ENCODE measurements at regions not wholly inside any gene's neighbourhood (a gene's known extent, or its start where the extent isn't known, plus 50 kb on each side); places are given as distances from the start of the nearest gene placed in this dataset.

DNA sequence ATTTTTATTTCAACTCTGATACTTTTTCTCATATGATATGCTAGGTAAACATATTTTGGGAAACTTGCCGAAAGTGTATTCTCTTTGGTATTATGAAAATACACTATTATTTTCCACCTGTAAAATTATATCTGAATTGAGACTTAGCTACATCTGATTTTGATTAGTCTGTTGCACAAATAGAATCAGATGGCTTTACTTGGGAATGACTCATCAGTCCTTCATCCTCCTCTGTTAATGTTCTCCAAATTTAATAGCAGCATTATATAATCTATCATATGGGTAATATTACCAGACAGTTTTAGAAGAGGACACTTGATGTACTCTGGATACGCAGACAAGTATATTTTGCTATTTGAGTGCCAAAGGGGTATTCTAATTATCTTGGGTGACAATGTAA lies 245.3 kb downstream of the CTH start:
- ATAC-seq: no peak
- intact Hi-C loops (cut with DNase I): no loop called here

DNA sequence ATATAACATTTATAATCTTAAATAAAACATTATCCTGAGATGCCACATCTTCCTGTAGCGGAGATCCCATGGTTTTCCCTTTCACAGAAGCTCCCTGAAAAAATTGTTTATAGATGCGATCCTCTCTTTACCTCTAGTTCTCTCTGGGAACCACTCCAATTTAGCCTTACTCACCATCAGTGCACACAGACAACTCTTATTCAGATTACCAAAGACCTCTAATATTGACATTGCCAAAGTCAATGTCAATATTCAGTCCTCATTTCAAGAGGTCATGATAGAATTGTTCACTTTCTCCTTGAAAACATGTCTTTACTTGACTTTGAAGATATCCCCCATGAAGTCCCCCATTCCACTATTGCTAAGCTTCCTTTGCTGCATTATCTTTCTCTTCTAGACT lies 248.8 kb downstream of the CTH start:
- DNase-seq (ENCODE audit: low spot score) (no peak), ATAC-seq (no peak)
- intact Hi-C loops (cut with DNase I): no loop called here

More for the DNA sequence above, 245.3 kb downstream of the CTH start:
- DNase-seq (ENCODE audit: low spot score): no peak

DNA sequence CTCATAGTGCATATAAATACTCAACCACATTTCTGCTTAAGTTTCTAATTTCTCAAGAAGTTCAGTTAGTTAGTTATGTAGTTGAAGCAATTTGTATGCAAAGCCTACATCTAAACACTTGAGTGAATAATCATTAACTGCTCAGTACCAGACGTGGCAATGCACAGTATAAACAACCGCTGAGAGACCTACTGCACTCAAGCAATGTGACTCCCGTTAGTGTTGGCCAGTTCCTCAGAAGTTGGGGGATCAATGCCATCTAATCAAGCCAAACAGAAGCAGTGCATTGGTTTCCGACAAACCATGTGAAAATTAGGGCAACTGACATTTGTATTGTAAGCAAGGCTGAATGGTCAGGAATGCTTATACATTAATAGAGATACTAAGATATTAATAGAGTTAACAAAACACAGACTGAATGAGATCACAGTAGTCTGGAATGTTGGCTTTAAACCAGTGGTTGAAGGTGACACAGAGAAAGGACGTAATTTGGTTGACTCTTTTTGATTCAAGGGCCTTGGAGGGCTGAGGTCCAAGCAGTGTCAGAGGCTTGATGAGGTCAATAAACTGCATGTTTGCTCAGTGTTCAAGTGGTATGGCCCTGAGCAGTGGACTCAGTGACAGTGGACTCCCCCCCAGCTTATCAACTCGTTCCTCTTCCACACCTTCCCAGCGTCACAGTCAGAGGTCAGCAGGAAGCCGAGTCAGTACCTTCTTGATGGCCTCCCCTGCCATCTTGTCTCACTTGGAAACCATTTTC lies 255.5 kb downstream of the CTH start:
- intact Hi-C loops (cut with DNase I): no loop called here
- no peak for DNase-seq (ENCODE audit: low spot score)
- ATAC-seq: no peak

DNA sequence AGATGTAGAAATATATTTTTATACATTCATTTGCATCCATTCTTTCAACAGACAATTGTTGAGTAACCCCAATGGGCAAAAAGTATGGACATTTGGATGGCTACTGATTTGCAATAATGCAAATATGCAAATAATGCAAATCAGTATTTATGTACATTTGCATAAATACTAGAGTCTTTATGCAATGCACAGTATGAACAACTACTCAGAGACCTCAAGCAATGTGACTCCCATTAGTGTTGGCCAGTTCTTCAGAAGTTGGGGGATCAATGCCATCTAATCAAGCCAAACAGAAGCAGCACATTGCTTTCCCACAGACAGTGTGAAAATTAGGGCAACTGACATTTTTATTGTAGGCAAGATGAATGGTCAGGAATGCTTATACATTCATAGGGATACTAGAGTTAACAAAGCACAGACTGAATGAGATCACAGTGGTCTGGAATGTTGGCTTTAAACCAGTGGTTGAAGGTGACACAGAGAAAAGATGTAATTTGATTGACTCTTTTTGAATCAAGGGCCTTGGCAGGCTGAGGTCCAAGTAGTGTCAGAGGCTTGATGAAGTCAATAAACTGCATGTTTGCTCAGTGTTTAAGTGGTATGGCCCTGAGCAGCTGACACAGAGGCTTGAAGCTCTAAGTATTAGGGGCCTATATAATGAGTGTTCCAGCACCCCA lies 256.6 kb downstream of the CTH start:
- ATAC-seq: no peak
- no peak for DNase-seq (ENCODE audit: low spot score)
- intact Hi-C loops (cut with DNase I): no loop called here

DNA sequence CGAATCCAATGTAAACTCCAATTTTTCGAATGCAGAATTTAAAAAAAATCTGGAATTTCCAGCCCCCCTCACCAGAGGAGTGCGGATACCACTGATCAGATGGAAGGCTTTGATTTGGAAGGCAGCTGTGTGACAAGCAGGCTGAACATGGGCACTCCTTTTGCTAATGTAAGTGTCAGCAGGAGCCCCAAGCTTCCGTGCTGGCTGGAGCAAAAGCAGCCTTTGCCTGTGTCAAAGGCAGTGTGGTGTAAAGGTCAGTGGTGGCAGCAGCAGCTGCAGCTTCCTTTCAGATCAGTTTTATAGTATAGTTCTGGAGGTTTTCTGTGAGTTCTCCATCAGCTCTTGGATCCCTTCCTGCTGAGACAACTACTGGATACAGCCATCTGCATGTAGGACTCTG lies 259.9 kb downstream of the CTH start:
- DNase-seq (ENCODE audit: low spot score): no peak
- no peak for ATAC-seq
- intact Hi-C loops (cut with DNase I): no loop called here

DNA sequence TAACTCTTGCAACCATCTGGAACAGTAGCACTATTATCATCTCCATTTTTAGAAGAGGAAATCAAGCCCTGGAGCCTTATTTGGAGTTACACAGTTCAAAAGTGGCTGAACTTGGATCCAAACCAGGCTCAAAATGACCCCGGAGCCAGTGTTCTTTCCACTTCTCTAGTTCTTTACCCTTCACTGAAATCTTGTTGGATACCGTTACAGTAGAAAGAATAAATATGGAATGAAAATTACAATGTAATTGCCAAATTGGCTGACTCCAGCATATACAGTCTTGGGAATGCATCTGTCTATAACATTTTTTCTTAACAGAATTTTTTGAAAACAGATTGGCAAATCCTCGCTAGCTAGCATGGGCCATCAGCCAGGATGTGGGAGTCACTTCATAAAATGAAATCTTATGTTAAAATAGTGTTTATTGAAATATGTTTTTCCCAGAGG lies 261.4 kb downstream of the CTH start:
- ATAC-seq (peak; percentile 39), DNase-seq (ENCODE audit: low spot score) (no peak)
- intact Hi-C loops (cut with DNase I): no loop called here

DNA sequence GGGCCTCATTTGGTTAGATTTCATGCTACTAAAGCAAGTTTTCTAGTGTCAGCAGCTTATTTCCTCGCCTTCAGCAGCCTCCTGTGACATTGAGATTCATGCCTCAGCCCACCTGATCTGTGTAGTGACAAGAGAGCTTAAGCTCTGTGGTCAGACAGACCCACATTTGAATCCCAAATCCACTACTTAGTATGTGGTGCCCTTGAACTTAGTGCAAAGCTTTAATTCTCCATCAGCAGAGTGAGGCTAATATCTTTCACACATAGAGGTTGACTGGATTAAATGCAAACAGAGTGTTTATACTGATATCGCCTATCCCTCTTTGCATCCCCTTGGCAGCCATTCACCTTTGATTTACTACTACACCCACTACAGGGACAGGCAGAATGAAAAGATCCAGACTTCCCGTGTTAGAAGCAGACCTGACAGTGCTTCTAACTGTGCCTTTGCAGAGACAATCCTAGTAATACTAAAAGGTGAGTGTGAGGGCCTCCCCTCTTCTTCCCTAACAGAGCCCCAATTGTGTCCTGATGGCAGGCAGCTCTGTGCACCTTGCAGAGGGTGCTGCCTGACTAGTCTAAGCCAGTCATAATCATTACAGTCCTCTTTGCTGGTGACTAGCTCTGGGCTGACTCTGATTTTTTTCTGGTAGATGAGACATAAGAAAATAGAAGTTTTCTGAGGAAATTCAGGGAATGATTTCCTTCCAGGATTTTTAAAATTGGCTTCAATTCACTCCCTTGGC lies 264.0 kb downstream of the CTH start:
- no peak for ATAC-seq
- intact Hi-C loops (cut with DNase I): no loop called here

DNA sequence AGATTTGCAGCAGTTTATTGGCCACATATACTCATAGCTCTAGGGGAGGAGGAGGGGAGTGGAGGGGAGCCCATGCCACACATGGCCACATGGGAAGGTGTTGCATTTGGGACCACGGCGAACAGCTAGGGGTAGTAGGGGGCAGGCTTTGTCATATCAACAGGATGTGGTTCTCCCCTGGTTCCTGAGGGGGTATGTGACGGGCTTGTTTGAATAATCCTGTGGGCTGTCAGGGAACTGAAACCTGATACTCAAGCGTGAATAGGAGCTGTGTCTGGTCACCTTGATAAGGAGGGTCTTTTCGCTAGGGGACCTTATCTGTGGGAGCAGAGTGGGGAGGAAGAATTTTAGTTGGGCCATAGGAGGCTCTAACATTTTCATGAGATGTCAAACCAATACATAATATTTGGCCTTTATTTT lies 264.7 kb downstream of the CTH start:
- no peak for ATAC-seq
- intact Hi-C loops (cut with DNase I): no loop called here
- no peak for DNase-seq (ENCODE audit: low spot score)

More for the DNA sequence above, 264.0 kb downstream of the CTH start:
- DNase-seq (ENCODE audit: low spot score): no peak

DNA sequence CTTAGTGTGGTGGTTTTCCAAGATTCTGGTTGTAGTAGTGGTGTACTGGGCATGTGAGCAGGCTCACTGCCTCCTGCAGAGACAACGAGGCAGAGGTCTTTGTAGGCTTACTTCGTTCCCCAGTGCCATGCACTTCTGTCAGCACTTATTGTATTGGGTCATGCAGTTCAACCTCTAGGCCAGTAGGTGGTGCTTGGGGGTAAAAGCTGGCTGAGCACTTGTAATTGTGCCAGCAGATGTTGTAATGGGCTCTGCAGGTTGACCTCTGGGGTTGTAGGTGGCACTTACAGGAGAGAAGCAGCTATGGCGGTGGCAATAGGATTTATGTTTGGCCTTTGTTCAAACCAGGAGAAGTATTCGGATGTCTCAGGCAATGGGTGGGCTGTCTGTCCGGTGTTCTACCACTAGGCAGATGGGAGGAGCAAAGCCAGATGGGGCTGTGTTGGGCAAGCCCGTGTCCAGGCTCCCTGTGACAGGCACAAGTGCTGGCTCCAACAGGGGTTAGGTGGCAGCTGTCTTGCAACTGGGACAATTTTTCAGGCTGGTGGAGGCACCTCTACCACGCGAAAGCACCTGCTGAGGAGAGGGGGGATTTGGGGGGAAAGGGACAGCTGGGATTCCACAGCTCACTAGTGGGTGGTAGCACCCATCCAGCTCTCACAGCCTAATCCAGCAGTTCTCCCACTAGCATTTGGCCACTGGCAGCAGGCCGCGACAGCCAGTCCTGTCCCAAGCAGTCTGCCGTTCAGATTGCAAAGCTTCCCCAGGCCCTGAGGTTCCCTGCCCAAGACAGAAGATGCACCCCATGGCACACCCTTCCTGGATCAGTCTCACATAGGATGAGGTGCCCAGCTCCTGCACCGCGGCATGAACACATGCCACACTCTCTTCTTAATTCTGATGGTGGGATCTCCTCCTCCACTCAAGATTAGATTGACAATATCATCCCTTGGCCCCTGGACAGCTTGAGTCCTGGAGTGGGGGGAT lies 274.5 kb downstream of the CTH start:
- intact Hi-C loops (cut with DNase I): no loop called here
- no peak for DNase-seq (ENCODE audit: low spot score)
- ATAC-seq: peak; percentile 70

DNA sequence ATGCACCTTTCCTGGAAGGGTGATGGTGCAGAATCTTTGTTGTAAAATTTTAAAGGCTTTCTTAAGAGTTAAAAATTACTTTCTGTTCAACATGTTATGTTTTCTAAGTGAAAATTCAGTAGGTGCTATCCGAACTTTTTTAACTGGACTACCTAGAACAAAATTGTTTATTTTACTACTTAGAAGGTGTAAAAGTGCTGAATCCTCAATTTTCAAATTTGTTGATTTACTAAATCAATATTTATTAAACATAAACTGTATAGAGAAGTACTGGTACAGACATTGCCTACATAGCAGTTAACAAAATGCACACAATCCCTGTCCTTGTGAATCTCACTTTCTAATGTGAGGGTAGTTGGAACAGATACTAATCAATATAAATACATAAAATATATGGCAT lies 277.5 kb downstream of the CTH start:
- intact Hi-C loops (cut with DNase I): no loop called here
- no peak for ATAC-seq

DNA sequence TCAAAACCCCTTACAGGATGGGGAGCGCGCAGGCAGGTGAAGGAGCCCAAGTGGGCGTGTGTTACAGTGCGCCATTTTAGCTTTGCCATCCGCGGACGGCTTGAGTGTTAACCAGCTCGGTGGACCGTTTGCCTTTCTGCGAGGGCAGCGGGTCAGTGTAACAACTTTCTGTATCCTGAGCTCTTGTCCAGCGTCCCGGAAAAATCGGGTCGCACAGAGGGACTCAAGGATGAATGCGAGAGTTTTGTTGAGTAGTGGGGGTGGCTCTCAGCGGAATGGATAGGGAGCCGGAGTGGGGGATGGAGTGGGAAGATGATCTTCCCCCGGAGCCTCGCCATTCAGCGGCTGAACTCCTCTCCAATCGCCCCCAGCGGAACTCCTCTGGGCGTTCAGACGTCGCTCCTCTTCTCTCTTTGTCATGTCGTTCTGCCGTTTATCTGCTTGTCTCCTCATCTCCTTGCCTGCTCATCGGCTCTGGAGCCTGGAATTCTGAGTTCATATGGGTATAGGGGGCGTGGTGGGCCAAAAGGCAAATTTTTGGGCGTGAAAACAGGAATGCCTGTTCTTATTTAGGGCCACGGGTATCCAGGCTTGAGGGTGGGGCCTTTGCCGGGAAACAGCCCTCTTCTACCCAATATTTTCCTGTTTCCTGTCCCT lies 295.4 kb downstream of the CTH start:
- intact Hi-C loops (cut with DNase I): no loop called here
- ATAC-seq: peak; percentile 24
- DNase-seq (ENCODE audit: low spot score): no peak

More for the DNA sequence above, 277.5 kb downstream of the CTH start:
- no peak for DNase-seq (ENCODE audit: low spot score)

DNA sequence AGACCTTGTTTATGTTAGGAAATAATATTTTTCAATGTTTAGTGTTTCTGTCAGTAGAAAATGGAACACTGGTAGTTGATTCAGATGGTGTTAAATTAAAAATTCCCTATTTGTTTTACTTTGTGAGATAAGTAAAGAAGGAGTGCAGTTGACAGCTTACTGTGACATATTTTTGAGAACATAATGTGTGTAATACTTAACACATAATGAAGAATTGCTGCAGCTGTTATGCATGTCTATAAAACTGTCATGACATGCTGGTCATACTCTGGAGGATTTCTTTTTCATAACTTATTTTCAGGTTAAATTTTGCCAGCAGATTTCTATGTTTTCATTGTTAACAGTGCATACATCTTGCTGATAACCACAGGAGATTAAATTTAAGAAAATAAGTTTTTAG lies 296.1 kb downstream of the CTH start:
- intact Hi-C loops (cut with DNase I): no loop called here
- no peak for ATAC-seq
- no peak for DNase-seq (ENCODE audit: low spot score)

DNA sequence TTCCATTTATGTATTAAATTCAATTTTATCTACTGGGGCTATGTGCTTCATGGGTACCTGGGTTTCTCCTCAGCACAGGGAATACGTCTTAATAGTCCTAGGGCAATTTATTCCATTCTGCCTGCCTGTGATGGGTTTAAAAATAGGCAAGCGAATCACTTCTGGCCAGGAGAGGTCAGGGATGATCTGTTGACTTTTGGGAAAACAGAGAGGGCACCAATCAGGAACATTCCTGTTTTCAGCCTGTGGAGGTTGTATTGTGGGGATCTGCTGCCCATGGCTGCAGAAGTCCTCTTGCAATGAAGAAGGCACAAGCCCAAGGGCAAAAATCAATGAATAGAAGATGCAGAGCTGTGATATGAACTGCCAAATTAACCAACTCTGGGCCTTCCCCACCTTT lies 303.1 kb downstream of the CTH start:
- intact Hi-C loops (cut with DNase I): no loop called here
- ATAC-seq: no peak
- DNase-seq (ENCODE audit: low spot score): no peak

DNA sequence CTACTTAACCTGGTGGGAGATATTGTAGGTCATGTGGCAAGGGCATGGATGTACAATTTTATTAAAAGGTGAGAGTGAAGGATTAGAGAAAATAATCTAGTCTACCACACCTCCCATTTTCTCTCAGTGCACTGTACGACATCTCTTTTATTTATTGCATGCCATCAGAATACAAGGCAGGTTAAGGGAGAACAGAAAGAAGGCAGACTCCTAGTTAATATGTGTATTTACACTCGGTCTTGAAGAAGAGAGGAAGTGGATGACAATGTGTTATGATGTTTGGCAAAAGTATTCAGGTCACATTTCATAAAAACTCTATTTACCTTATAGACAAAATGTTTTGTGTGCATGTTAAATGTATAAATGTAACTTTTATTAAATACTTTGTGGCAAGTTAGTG lies 306.1 kb downstream of the CTH start:
- ATAC-seq (no peak), DNase-seq (ENCODE audit: low spot score) (no peak)
- intact Hi-C loops (cut with DNase I): no loop called here

DNA sequence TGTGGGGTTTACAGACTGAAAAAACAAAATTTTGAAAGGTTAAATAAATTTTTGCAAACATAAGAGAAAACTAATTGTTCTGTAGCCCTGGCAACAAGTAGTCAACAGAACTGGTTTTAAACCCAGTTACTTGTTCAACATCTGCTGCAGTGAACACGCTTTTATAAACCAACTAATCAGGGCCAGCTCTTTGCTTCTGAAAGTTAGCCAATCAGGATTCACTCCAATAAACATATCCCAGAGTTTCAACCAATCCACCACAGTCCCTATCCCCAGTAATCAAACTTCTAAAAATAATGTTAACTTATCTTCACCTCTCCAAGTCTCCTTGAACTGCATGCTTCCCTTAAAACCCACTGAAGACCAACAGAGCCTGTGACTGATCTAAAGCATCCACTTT lies 306.6 kb downstream of the CTH start:
- DNase-seq (ENCODE audit: low spot score) (no peak), ATAC-seq (no peak)
- intact Hi-C loops (cut with DNase I): no loop called here

DNA sequence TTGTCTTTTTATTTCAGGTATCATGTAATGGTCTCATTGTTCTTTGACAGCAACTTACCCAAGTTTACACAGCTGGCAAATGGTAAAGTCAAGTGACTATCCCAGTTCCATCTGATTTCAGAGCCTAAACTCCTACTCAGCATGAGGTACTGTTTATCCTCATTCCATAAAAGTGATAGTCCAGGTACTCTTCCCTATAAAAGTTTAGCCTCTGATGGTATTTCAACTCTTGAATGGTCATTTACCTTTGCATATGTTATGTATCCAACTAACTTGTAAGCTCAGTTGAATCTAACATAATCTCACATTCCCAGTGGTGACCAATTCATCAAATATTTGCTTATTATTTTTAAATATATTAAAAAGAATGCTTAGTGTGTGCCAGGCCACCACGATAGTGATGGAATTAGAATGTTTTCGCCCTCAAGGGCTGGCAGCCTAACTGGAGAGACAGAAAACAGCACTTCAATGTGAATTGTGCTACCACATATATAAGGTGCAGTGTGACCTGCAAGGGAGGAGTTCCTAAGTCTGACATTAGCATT lies 307.1 kb downstream of the CTH start:
- intact Hi-C loops (cut with DNase I): no loop called here

DNA sequence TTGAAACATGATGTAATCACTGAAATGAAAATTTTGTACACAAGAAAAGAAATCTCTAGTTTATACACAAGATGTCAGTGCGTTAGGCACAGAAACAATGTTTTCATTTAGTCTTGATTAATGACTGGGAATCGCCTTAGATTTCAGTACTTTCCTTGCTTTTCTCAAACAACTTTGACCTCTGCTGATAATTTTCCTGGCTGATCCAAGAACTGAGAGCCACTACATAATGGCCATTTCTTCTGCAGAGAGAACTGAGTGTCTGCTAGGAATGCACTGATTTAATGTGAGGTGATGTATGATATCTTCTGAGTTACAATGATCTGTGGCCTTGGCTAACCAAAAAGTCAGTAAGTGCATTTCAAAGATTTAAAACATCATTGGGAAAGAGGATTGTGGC lies 308.1 kb downstream of the CTH start:
- ATAC-seq (no peak), DNase-seq (ENCODE audit: low spot score) (no peak)
- intact Hi-C loops (cut with DNase I): no loop called here

More for the DNA sequence above, 307.1 kb downstream of the CTH start:
- ATAC-seq: no peak
- DNase-seq (ENCODE audit: low spot score): no peak

DNA sequence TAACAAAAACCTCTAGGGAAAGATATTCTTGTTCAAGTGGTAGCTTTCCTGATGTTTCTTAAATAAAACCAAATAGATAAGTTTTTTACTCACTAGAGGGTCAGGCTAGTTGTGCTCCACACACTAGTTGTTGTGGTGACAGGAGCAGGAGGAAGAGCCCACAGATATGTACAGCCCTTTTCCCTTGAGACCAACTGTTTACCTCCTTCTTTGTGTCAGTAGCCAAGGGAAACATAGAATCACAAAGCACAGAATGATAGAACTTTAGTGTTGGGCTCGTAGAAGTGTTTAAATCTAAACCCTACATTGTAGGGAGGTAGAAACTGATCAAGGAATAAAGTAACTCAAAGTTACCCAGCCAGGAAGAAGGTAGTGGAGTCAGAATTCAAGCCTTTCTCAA lies 309.0 kb downstream of the CTH start:
- no peak for ATAC-seq
- intact Hi-C loops (cut with DNase I): no loop called here
- no peak for DNase-seq (ENCODE audit: low spot score)

Data from sciatic nerve (tissue), 2 donors.